ENCODE measurements at regions not wholly inside any gene's neighbourhood (a gene's known extent, or its start where the extent isn't known, plus 50 kb on each side); places are given as distances from the start of the nearest gene placed in this dataset.

- 94 to 96% methylated on average over 2 of the region's 2 CpGs for WGBS, 2 donors
- intact Hi-C loops (cut with DNase I; ENCODE audit: low total_unique reads): no loop called here
- TF ChIP-seq CTCF (IDR thresholded peaks at IDR 0.05) (no peak), POLR2A (IDR thresholded peaks at IDR 0.05) (no peak)
- no peak for DNase-seq (ENCODE audit: low spot score in 2 of 2)
- no peak overlapping the region for H3K4me3 ChIP-seq (ENCODE audit: low read depth, poor library complexity, severe bottlenecking)
Observed at GRCh38 chr2:12173943-12174340, 427.5 kb downstream of the LPIN1 start.

- DNase-seq (ENCODE audit: low spot score in 2 of 2): no peak
- 90 to 93% methylated on average over 2 of the region's 2 CpGs for WGBS, 2 donors
- intact Hi-C loops (cut with DNase I; ENCODE audit: low total_unique reads): no loop called here
- H3K4me3 ChIP-seq (ENCODE audit: low read depth, poor library complexity, severe bottlenecking): no peak overlapping the region
- no peak for TF ChIP-seq POLR2A (IDR thresholded peaks at IDR 0.05)
- TF ChIP-seq CTCF (IDR thresholded peaks at IDR 0.05): no peak
Observed at GRCh38 chr2:12175323-12175722, 428.9 kb downstream of the LPIN1 start.

- 15 to 25% methylated on average over 9 of the region's 9 CpGs for WGBS, 2 donors
- intact Hi-C loops (cut with DNase I; ENCODE audit: low total_unique reads): no loop called here
- no peak for TF ChIP-seq POLR2A (IDR thresholded peaks at IDR 0.05)
- no peak for TF ChIP-seq CTCF (IDR thresholded peaks at IDR 0.05)
Observed at GRCh38 chr2:12176623-12177454, 430.4 kb downstream of the LPIN1 start.

GRCh38 chr2:12177455-12178288 lies 431.2 kb downstream of the LPIN1 start:
- intact Hi-C loops (cut with DNase I; ENCODE audit: low total_unique reads): no loop called here
- TF ChIP-seq POLR2A (IDR thresholded peaks at IDR 0.05): no peak
- H3K4me3 ChIP-seq (ENCODE audit: low read depth, poor library complexity, severe bottlenecking): no peak overlapping the region
- no peak for DNase-seq (ENCODE audit: low spot score in 2 of 2)
- 25 to 30% methylated on average over 4 of the region's 4 CpGs for WGBS, 2 donors

More at GRCh38 chr2:12176623-12177454, 430.4 kb downstream of the LPIN1 start:
- H3K4me3 ChIP-seq (ENCODE audit: low read depth, poor library complexity, severe bottlenecking): no peak overlapping the region
- peak in 1 of 2 donors; percentile 50 for DNase-seq (ENCODE audit: low spot score in 2 of 2)

- no peak for DNase-seq (ENCODE audit: low spot score in 2 of 2)
- intact Hi-C loops (cut with DNase I; ENCODE audit: low total_unique reads): no loop called here
- 85 to 91% methylated on average over 6 of the region's 6 CpGs for WGBS, 2 donors
- TF ChIP-seq POLR2A (IDR thresholded peaks at IDR 0.05) (no peak), CTCF (IDR thresholded peaks at IDR 0.05) (no peak)
- no peak overlapping the region for H3K4me3 ChIP-seq (ENCODE audit: low read depth, poor library complexity, severe bottlenecking)
Observed at GRCh38 chr2:12178289-12179080, 432.1 kb downstream of the LPIN1 start.
